Esophagus muscularis mucosa (tissue), 4 donors: ENCODE measurements at regions not wholly inside any gene's neighbourhood (a gene's known extent, or its start where the extent isn't known, plus 50 kb on each side); places are given as distances from the start of the nearest gene placed in this dataset.

ENCODE experiments used
- EP300 ChIP-seq: sonication (generic); formaldehyde crosslinking; IDR thresholded peaks from one replicate; pipeline ENCODE4 v1.6.1; 2017; ENCODE audit warnings: antibody characterized with exemption
- POLR2A ChIP-seq: fragments of 450-650 bp; IDR thresholded peaks from one replicate; pipeline ENCODE4 v1.6.1; 2017; ENCODE audit warnings: antibody characterized with exemption, moderate library complexity, mild to moderate bottlenecking, low read depth
- POLR2AphosphoS5 ChIP-seq, 2 donors: sonication (generic); formaldehyde crosslinking; IDR thresholded peaks; one replicate each; pipeline ENCODE4 v1.6.1; 2017; ENCODE audit warnings: antibody characterized with exemption in 2 of 2
- TF ChIP-seq, protein P1 (sequence below), 3 experiments: fragments of 200-600 bp in 2 of 3; fragments of 450-650 bp in 1 of 3; sonication (generic) in 2 of 3; IDR thresholded peaks; one replicate each; pipeline ENCODE4 v1.5.1; 2017 to 2019; ENCODE audit warnings: antibody characterized with exemption in 3 of 3, mild to moderate bottlenecking in 2 of 3, moderate library complexity in 1 of 3

DNA sequence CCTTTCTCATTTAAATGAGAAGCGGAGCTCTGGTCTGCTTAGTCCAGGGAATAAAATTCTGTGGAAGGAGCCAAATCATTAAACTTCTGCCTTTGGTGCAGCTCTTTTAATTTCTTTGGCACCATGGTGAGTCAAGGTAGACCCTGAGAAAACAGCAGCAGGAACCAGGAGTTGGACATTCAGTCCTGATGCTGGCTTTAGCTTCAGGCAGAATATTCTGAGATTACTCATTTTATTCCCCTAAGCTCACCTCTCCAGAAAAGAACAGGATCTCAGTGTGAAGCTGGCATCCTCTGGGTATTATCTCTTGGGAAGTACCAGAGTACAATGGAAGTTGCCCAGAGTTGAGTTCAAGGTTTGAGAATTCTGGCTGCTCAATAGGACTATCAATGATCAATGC is 211.6 kb upstream of the NRP1 start:
- TF ChIP-seq, protein P1, sequence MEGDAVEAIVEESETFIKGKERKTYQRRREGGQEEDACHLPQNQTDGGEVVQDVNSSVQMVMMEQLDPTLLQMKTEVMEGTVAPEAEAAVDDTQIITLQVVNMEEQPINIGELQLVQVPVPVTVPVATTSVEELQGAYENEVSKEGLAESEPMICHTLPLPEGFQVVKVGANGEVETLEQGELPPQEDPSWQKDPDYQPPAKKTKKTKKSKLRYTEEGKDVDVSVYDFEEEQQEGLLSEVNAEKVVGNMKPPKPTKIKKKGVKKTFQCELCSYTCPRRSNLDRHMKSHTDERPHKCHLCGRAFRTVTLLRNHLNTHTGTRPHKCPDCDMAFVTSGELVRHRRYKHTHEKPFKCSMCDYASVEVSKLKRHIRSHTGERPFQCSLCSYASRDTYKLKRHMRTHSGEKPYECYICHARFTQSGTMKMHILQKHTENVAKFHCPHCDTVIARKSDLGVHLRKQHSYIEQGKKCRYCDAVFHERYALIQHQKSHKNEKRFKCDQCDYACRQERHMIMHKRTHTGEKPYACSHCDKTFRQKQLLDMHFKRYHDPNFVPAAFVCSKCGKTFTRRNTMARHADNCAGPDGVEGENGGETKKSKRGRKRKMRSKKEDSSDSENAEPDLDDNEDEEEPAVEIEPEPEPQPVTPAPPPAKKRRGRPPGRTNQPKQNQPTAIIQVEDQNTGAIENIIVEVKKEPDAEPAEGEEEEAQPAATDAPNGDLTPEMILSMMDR (IDR thresholded peaks at IDR 0.05) = no peak
- TF ChIP-seq POLR2AphosphoS5 (IDR thresholded peaks at IDR 0.05) = no peak
- no peak for TF ChIP-seq POLR2A
- TF ChIP-seq EP300 = no peak
